Endothelial cell (in vitro differentiated cells): ENCODE measurements at regions not wholly inside any gene's neighbourhood (a gene's known extent, or its start where the extent isn't known, plus 50 kb on each side); places are given as distances from the start of the nearest gene placed in this dataset.

Source experiments
- DNase-seq: peaks from one replicate; pipeline ENCODE4 v3.0.0; 2021; ENCODE audit warnings: low spot score
- H3K27ac Mint-ChIP-seq: one replicate; pipeline ENCODE4 v1.8.0; 2021; ENCODE audit warnings: mixed read lengths, inconsistent platforms; ENCODE audit not compliant: unreplicated experiment
- H3K27me3 Mint-ChIP-seq: one replicate; pipeline ENCODE4 v1.8.0; 2021; ENCODE audit warnings: mild to moderate bottlenecking, moderate library complexity, mixed read lengths, inconsistent platforms; ENCODE audit not compliant: unreplicated experiment
- H3K36me3 Mint-ChIP-seq: one replicate; pipeline ENCODE4 v1.8.0; 2021; ENCODE audit warnings: mild to moderate bottlenecking, low read depth, mixed read lengths, inconsistent platforms; ENCODE audit not compliant: unreplicated experiment
- H3K4me1 Mint-ChIP-seq: one replicate; pipeline ENCODE4 v1.8.0; 2021; ENCODE audit warnings: mild to moderate bottlenecking, mixed read lengths, inconsistent platforms; ENCODE audit not compliant: unreplicated experiment
- H3K4me3 Mint-ChIP-seq: one replicate; pipeline ENCODE4 v1.8.0; 2021; ENCODE audit warnings: mild to moderate bottlenecking, mixed read lengths, inconsistent platforms; ENCODE audit not compliant: unreplicated experiment
- H3K9me3 Mint-ChIP-seq: one replicate; pipeline ENCODE4 v1.8.0; 2021; ENCODE audit warnings: mixed read lengths, inconsistent platforms; ENCODE audit not compliant: unreplicated experiment
- TF ChIP-seq, protein P1 (sequence below): fragments of 200-600 bp; sonication (generic); IDR thresholded peaks from one replicate; pipeline ENCODE4 v1.5.0; 2021; ENCODE audit warnings: antibody characterized with exemption; ENCODE audit not compliant: unreplicated experiment

GRCh38 chr1:222084996-222085395, 343.1 kb upstream of the DUSP10 start:
- Mint-ChIP-seq H3K9me3 (no peaks in the 10 kb centered on the region), H3K36me3 (no peaks in the 10 kb centered on the region), H3K27me3 (no peaks in the 10 kb centered on the region), H3K27ac (no peak overlapping the region), H3K4me1 (no peaks in the 10 kb centered on the region), H3K4me3 (no peak overlapping the region)
- DNase-seq = no peak
- TF ChIP-seq, protein P1, sequence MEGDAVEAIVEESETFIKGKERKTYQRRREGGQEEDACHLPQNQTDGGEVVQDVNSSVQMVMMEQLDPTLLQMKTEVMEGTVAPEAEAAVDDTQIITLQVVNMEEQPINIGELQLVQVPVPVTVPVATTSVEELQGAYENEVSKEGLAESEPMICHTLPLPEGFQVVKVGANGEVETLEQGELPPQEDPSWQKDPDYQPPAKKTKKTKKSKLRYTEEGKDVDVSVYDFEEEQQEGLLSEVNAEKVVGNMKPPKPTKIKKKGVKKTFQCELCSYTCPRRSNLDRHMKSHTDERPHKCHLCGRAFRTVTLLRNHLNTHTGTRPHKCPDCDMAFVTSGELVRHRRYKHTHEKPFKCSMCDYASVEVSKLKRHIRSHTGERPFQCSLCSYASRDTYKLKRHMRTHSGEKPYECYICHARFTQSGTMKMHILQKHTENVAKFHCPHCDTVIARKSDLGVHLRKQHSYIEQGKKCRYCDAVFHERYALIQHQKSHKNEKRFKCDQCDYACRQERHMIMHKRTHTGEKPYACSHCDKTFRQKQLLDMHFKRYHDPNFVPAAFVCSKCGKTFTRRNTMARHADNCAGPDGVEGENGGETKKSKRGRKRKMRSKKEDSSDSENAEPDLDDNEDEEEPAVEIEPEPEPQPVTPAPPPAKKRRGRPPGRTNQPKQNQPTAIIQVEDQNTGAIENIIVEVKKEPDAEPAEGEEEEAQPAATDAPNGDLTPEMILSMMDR = no peak

GRCh38 chr1:222084048-222084447, 342.2 kb upstream of the DUSP10 start:
- TF ChIP-seq, protein P1 = no peak
- Mint-ChIP-seq H3K27ac (no peak overlapping the region), H3K4me1 (no peaks in the 10 kb centered on the region), H3K9me3 (no peaks in the 10 kb centered on the region), H3K27me3 (no peaks in the 10 kb centered on the region), H3K4me3 (no peak overlapping the region), H3K36me3 (no peaks in the 10 kb centered on the region)
- DNase-seq = no peak

DNA sequence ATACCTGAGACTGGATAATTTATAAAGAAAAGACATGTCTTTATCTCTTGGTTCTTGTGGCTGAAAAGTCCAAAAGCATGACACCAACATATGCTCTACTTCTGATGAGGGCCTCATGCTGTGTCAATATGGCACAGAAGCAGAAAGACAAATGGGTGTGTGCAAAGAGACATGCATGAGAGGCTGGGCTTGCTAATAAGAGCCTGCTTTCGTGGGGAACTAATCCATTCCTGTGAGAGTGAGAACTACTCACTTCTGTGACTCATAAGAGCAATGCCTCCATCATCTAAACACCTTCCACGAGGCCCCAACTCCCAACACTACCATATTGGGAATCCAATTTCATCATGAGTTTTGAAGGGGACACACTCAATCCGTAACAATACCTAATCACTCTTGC, 340.0 kb upstream of the DUSP10 start:
- TF ChIP-seq, protein P1 = no peak
- H3K4me1 Mint-ChIP-seq = no peaks in the 10 kb centered on the region
- no peak for DNase-seq
- H3K9me3 Mint-ChIP-seq = no peaks in the 10 kb centered on the region
- no peak overlapping the region for H3K27ac Mint-ChIP-seq
- no peaks in the 10 kb centered on the region for H3K27me3 Mint-ChIP-seq
- no peaks in the 10 kb centered on the region for H3K36me3 Mint-ChIP-seq
- H3K4me3 Mint-ChIP-seq = no peak overlapping the region

- Mint-ChIP-seq H3K27me3 (no peaks in the 10 kb centered on the region), H3K4me3 (no peak overlapping the region), H3K36me3 (no peaks in the 10 kb centered on the region), H3K9me3 (no peaks in the 10 kb centered on the region), H3K27ac (no peak overlapping the region), H3K4me1 (no peaks in the 10 kb centered on the region)
- TF ChIP-seq, protein P1 = no peak
- DNase-seq = no peak
Observed at GRCh38 chr1:222079566-222079965, 337.7 kb upstream of the DUSP10 start.

GRCh38 chr1:222077206-222077605, 335.3 kb upstream of the DUSP10 start:
- Mint-ChIP-seq H3K27ac (no peak overlapping the region), H3K36me3 (no peaks in the 10 kb centered on the region), H3K4me3 (no peak overlapping the region), H3K9me3 (no peaks in the 10 kb centered on the region), H3K27me3 (no peaks in the 10 kb centered on the region), H3K4me1 (no peaks in the 10 kb centered on the region)
- TF ChIP-seq, protein P1 = no peak
- DNase-seq = no peak
